ENCODE measurements at regions not wholly inside any gene's neighbourhood (a gene's known extent, or its start where the extent isn't known, plus 50 kb on each side); places are given as distances from the start of the nearest gene placed in this dataset.

DNA sequence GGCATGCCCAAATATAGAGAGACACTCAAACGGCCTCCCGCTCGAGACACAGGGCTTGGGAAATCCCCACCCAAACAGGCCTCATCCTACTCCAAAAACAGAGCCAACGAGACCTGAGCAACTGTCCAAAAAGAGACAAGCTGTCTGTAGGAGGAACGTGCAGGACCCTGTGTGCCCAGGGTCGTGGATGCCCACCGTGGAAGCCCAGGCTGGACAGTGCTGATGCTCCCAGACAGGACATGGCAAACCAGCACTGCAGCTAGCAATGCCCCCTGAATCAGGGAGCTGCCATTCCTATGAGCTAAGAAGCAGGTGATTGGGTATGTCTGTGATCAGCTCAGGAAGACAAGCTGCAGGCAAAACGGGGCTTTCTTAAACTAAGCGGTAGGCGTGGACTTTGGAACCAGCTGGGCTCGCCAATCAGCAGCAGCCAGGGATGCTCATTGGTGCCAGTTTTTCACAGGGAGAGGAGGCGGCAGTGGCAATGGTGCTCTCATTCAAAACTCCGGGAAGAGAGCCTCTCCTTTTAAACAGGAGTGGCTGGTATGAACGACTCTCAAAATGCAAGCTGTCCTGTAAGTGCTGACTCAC lies 113.1 kb upstream of the IRX2 start:
- TF ChIP-seq POLR2A (IDR thresholded peaks at IDR 0.05) (no peak), POLR2AphosphoS5 (IDR thresholded peaks at IDR 0.05) (no peak)
- TF ChIP-seq, protein P1, sequence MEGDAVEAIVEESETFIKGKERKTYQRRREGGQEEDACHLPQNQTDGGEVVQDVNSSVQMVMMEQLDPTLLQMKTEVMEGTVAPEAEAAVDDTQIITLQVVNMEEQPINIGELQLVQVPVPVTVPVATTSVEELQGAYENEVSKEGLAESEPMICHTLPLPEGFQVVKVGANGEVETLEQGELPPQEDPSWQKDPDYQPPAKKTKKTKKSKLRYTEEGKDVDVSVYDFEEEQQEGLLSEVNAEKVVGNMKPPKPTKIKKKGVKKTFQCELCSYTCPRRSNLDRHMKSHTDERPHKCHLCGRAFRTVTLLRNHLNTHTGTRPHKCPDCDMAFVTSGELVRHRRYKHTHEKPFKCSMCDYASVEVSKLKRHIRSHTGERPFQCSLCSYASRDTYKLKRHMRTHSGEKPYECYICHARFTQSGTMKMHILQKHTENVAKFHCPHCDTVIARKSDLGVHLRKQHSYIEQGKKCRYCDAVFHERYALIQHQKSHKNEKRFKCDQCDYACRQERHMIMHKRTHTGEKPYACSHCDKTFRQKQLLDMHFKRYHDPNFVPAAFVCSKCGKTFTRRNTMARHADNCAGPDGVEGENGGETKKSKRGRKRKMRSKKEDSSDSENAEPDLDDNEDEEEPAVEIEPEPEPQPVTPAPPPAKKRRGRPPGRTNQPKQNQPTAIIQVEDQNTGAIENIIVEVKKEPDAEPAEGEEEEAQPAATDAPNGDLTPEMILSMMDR (IDR thresholded peaks at IDR 0.05): no peak
